Transverse colon (tissue), 4 donors: ENCODE measurements at regions not wholly inside any gene's neighbourhood (a gene's known extent, or its start where the extent isn't known, plus 50 kb on each side); places are given as distances from the start of the nearest gene placed in this dataset.

Experiments used
- CTCF ChIP-seq, 5 experiments: fragments of 200-600 bp in 3 of 5; fragments of 450-650 bp in 2 of 5; sonication (generic) in 3 of 5; IDR thresholded peaks; 1 replicate in 2 of 5; 2 replicates in 3 of 5; pipeline ENCODE4 v1.5.1; 2016 to 2017; ENCODE audit warnings: antibody characterized with exemption in 5 of 5, inconsistent platforms in 3 of 5, mild to moderate bottlenecking in 2 of 5, moderate library complexity in 1 of 5
- POLR2AphosphoS5 ChIP-seq, 3 donors: sonication (generic); formaldehyde crosslinking; IDR thresholded peaks; one replicate each; pipeline ENCODE4 v1.6.1; 2016; ENCODE audit warnings: antibody characterized with exemption in 3 of 3

- no peak for TF ChIP-seq CTCF (IDR thresholded peaks at IDR 0.05)
- no peak for TF ChIP-seq POLR2AphosphoS5 (IDR thresholded peaks at IDR 0.05)
These were observed 347.2 kb upstream of the MAF start for GRCh38 chr16:79947771-79948170.
